GM12878 (cell line): ENCODE measurements at regions not wholly inside any gene's neighbourhood (a gene's known extent, or its start where the extent isn't known, plus 50 kb on each side); places are given as distances from the start of the nearest gene placed in this dataset.

Source experiments
- ATAC-seq: fragments of 200-7000 bp; cut with Tn5 transposase; 3 replicates; pipeline ENCODE4 v1.9.1; 2020; ENCODE audit warnings: mild to moderate bottlenecking, moderate library complexity
- BruUV-seq: library from RNA; stranded (reverse); fragments of 400-500 nt; replicated peaks from 2 replicates; lab custom pipeline; 2021; lab: Mats Ljungman, UMichigan
- CTCF ChIA-PET: fragments of 300-600 bp; sonication (Branson Sonifier 250); formaldehyde crosslinking; extraction: SDS; loops from one replicate; lab custom pipeline; 2021; ENCODE audit warnings: inconsistent platforms; lab: Yijun Ruan, JAX
- POLR2A ChIA-PET: fragments of 350-600 bp; formaldehyde crosslinking; extraction: SDS; loops from one replicate; lab custom pipeline; 2021; ENCODE audit warnings: inconsistent platforms; lab: Charles Lee
- RAD21 ChIA-PET: fragments of 300-600 bp; sonication (Branson Sonifier 250); formaldehyde crosslinking; loops from one replicate; lab custom pipeline; 2023; ENCODE audit warnings: antibody characterized with exemption; ENCODE audit not compliant: unreplicated experiment; lab: Charles Lee
- SMC1A ChIA-PET: fragments of 300-600 bp; sonication (Branson Sonifier 250); formaldehyde crosslinking; loops from one replicate; lab custom pipeline; 2023; ENCODE audit not compliant: unreplicated experiment, uncharacterized antibody; lab: Charles Lee
- DNase-seq: peaks from one replicate; pipeline ENCODE4 v3.0.0-alpha.2; 2011; ENCODE audit warnings: low read depth, low spot score
- FAIRE-seq: peaks from 3 replicates; lab custom pipeline; 2011; peaks lifted over from hg19 to GRCh38; lab: Jason Lieb, UNC
- H2AFZ ChIP-seq: 2 replicates; pipeline ENCODE4 v1.6.0; 2011; ENCODE audit warnings: low read depth, low read length, control low read depth; ENCODE audit not compliant: control insufficient read depth
- H3K27ac ChIP-seq: 2 replicates; pipeline ENCODE4 v1.5.1; 2011; ENCODE audit warnings: control low read depth; ENCODE audit not compliant: control insufficient read depth, insufficient read depth
- H3K27me3 ChIP-seq, 2 experiments: replicated peaks in 1 of 2; 2 replicates each; pipeline versions ENCODE4 v1.6.0 to v1.6.1; 2011; ENCODE audit warnings: low read length in 1 of 2; ENCODE audit not compliant: control insufficient read depth in 2 of 2, insufficient read depth in 2 of 2
- H3K36me3 ChIP-seq, 2 experiments: 2 replicates each; pipeline ENCODE4 v1.5.1; 2011; ENCODE audit warnings: low read length in 1 of 2; ENCODE audit not compliant: control insufficient read depth in 2 of 2, insufficient read depth in 2 of 2
- H3K4me1 ChIP-seq: 2 replicates; pipeline ENCODE4 v1.6.1; 2011; ENCODE audit warnings: mild to moderate bottlenecking, low read length, moderate library complexity, mixed read lengths; ENCODE audit not compliant: control insufficient read depth, insufficient read depth
- H3K4me2 ChIP-seq: 2 replicates; pipeline ENCODE4 v1.6.0; 2011; ENCODE audit warnings: control low read depth; ENCODE audit not compliant: control insufficient read depth, insufficient read depth
- H3K4me3 ChIP-seq: fragments of 200-600 bp; sonication (generic); 2 replicates; pipeline ENCODE4 v1.5.1; 2016
- H3K79me2 ChIP-seq: 2 replicates; pipeline ENCODE4 v1.6.0; 2011; ENCODE audit warnings: low read length; ENCODE audit not compliant: control insufficient read depth, insufficient read depth
- H3K9ac ChIP-seq: 2 replicates; pipeline ENCODE4 v1.8.0; 2011; ENCODE audit warnings: low read length, control low read depth, mixed read lengths; ENCODE audit not compliant: control insufficient read depth, insufficient read depth
- H3K9me3 ChIP-seq: replicated peaks from 3 replicates; pipeline ENCODE4 v1.5.1; 2011; ENCODE audit warnings: mild to moderate bottlenecking, low read length; ENCODE audit not compliant: control insufficient read depth, insufficient read depth
- H4K20me1 ChIP-seq: 2 replicates; pipeline ENCODE4 v1.6.0; 2011; ENCODE audit not compliant: control insufficient read depth, insufficient read depth
- ESRRA ChIP-seq: IDR thresholded peaks from 2 replicates; pipeline ENCODE4 v1.6.1; 2012; ENCODE audit warnings: mild to moderate bottlenecking, low read length, improper control_type of control experiment
- FOXM1 ChIP-seq: IDR thresholded peaks from 2 replicates; pipeline ENCODE4 v1.6.1; 2012; ENCODE audit warnings: low read depth, mild to moderate bottlenecking, inconsistent platforms, low read length, moderate library complexity
- HDAC2 ChIP-seq: fragments of 200-600 bp; sonication (generic); IDR thresholded peaks from 2 replicates; pipeline ENCODE4 v1.6.1; 2017
- MTA3 ChIP-seq: IDR thresholded peaks from 2 replicates; pipeline ENCODE4 v1.6.1; 2012; ENCODE audit warnings: low read length, inconsistent platforms, borderline replicate concordance
- MXI1 ChIP-seq: fragments of 150-350 bp; IDR thresholded peaks from 2 replicates; pipeline ENCODE4 v1.6.1; 2011; ENCODE audit warnings: low read depth, mild to moderate bottlenecking, inconsistent platforms, low read length, improper control_type of control experiment
- NBN ChIP-seq: fragments of 450-650 bp; IDR thresholded peaks from 2 replicates; pipeline ENCODE4 v1.6.1; 2016
- POLR2AphosphoS2 ChIP-seq: IDR thresholded peaks from 2 replicates; pipeline ENCODE4 v1.6.1; 2011; ENCODE audit warnings: low read depth, mild to moderate bottlenecking, low read length, improper control_type of control experiment, moderate library complexity
- RBBP5 ChIP-seq: fragments of 200-600 bp; sonication (generic); conservative IDR thresholded peaks from 2 replicates; pipeline ENCODE4 v1.6.1; 2016
- SMC3 ChIP-seq: IDR thresholded peaks from 2 replicates; pipeline ENCODE4 v1.6.1; 2011; ENCODE audit warnings: low read length, improper control_type of control experiment, borderline replicate concordance
- WGBS: methylation state at CpG from one replicate; pipeline ENCODE4 v1.1.6; 2016; ENCODE audit warnings: low lambda C conversion rate; ENCODE audit not compliant: insufficient replicate concordance, insufficient coverage; ENCODE audit errors: missing lambda C conversion rate; 5-methylcytosine and 5-hydroxymethylcytosine counted together
- in situ Hi-C: fragments of 300-500 bp; cut with MboI; formaldehyde crosslinking; loops from 9 replicates; pipeline ENCODE4 v1.14.3; 2018; ENCODE audit warnings: mixed read lengths
- intact Hi-C: fragments of 100-400 bp; cut with micrococcal nuclease; formaldehyde crosslinking; loops from one replicate; pipeline ENCODE4 v1.14.2; 2022; ENCODE audit not compliant: unreplicated experiment
- TF ChIP-seq, protein P1 (sequence below): fragments of 450-650 bp; IDR thresholded peaks from 2 replicates; pipeline ENCODE4 v1.6.1; 2017; ENCODE audit warnings: mild to moderate bottlenecking, low read depth, inconsistent platforms; ENCODE audit not compliant: poor library complexity, severe bottlenecking
- TF ChIP-seq, protein P2 (sequence below): fragments of 450-650 bp; conservative IDR thresholded peaks from 2 replicates; pipeline ENCODE4 v1.6.1; 2017; ENCODE audit warnings: mild to moderate bottlenecking, moderate library complexity
- TF ChIP-seq, protein P3 (sequence below): fragments of 450-650 bp; IDR thresholded peaks from 2 replicates; pipeline ENCODE4 v1.6.1; 2016; ENCODE audit warnings: mild to moderate bottlenecking, moderate library complexity, borderline replicate concordance

DNA sequence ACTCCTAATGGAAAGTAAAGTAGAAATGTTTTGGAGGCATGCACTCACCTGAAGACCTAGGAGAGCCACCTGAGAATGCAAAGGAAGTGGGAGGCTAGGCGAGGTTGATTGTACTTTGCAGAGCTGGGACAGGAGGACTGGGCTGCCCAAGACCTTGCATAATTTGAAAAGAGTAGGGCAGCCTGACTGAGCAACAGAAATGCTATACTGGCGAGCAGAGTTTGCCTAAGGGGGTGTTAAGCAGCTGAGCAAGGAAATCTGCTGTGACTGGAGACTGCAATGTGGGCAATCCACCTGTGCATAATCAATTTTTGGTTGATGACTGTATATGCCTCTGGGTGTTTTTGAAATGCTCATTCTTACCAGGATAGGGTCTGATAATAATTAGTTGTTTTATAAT lies 834.1 kb downstream of the TRHDE start (continued):
- TF ChIP-seq, protein P1, sequence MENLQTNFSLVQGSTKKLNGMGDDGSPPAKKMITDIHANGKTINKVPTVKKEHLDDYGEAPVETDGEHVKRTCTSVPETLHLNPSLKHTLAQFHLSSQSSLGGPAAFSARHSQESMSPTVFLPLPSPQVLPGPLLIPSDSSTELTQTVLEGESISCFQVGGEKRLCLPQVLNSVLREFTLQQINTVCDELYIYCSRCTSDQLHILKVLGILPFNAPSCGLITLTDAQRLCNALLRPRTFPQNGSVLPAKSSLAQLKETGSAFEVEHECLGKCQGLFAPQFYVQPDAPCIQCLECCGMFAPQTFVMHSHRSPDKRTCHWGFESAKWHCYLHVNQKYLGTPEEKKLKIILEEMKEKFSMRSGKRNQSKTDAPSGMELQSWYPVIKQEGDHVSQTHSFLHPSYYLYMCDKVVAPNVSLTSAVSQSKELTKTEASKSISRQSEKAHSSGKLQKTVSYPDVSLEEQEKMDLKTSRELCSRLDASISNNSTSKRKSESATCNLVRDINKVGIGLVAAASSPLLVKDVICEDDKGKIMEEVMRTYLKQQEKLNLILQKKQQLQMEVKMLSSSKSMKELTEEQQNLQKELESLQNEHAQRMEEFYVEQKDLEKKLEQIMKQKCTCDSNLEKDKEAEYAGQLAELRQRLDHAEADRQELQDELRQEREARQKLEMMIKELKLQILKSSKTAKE, result no peak
- TF ChIP-seq ESRRA, result no peak
- TF ChIP-seq, all 136 proteins: peak for 0

DNA sequence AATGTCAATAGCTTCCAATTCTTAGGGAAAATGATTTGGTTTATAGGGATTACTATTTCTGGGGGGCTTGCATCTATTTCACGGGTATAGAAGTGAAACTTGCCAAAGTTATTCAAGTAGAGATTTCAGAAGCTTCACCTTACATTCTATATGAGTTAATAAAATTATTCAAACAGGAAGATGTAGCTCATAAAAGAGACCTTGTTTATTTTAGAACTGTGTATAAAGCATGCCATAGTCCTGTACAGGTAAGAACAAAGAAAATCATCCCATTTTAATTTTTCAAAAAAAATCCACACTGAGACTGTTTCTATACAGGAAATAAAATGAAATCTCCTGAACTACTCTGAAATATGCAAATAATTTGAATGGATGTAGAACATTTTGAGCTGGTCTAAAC lies 834.7 kb downstream of the TRHDE start:
- CTCF ChIA-PET, result interaction anchor here (0.6 kb wide), 1 partner anchor 1291 kb away, joined by 3 read pairs; no protein-coding TSS in a partner anchor
- ATAC-seq (no peak), DNase-seq (no peak), FAIRE-seq (no peak)
- 0% methylated on average over 1 of the region's 1 CpG for WGBS
- Histone ChIP-seq H3K79me2 (no peaks in the 10 kb centered on the region), H3K27ac (no peak overlapping the region), H3K4me1 (no peaks in the 10 kb centered on the region), H3K4me3 (no peak overlapping the region), H3K4me2 (no peak overlapping the region), H4K20me1 (no peaks in the 10 kb centered on the region), H3K9ac (no peak overlapping the region), H3K9me3 (no peaks in the 10 kb centered on the region), H3K36me3 (no peaks in the 10 kb centered on the region), H3K27me3 (no peaks in the 10 kb centered on the region), H2AFZ (no peak overlapping the region)
- in situ Hi-C loops (no loop called here), intact Hi-C loops (no loop called here)
- BruUV-seq, result no TSS peak
- SMC1A ChIA-PET, result interaction anchor here (1.1 kb wide), 1 partner anchor 12 kb away, joined by 3 read pairs; no protein-coding TSS in a partner anchor
- TF ChIP-seq FOXM1 (no peak), RBBP5 (no peak), HDAC2 (no peak), NBN (no peak), SMC3 (no peak), POLR2AphosphoS2 (no peak), MTA3 (no peak), MXI1 (no peak)
- TF ChIP-seq, protein P2, sequence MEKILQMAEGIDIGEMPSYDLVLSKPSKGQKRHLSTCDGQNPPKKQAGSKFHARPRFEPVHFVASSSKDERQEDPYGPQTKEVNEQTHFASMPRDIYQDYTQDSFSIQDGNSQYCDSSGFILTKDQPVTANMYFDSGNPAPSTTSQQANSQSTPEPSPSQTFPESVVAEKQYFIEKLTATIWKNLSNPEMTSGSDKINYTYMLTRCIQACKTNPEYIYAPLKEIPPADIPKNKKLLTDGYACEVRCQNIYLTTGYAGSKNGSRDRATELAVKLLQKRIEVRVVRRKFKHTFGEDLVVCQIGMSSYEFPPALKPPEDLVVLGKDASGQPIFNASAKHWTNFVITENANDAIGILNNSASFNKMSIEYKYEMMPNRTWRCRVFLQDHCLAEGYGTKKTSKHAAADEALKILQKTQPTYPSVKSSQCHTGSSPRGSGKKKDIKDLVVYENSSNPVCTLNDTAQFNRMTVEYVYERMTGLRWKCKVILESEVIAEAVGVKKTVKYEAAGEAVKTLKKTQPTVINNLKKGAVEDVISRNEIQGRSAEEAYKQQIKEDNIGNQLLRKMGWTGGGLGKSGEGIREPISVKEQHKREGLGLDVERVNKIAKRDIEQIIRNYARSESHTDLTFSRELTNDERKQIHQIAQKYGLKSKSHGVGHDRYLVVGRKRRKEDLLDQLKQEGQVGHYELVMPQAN, result no peak
- TF ChIP-seq, protein P3, sequence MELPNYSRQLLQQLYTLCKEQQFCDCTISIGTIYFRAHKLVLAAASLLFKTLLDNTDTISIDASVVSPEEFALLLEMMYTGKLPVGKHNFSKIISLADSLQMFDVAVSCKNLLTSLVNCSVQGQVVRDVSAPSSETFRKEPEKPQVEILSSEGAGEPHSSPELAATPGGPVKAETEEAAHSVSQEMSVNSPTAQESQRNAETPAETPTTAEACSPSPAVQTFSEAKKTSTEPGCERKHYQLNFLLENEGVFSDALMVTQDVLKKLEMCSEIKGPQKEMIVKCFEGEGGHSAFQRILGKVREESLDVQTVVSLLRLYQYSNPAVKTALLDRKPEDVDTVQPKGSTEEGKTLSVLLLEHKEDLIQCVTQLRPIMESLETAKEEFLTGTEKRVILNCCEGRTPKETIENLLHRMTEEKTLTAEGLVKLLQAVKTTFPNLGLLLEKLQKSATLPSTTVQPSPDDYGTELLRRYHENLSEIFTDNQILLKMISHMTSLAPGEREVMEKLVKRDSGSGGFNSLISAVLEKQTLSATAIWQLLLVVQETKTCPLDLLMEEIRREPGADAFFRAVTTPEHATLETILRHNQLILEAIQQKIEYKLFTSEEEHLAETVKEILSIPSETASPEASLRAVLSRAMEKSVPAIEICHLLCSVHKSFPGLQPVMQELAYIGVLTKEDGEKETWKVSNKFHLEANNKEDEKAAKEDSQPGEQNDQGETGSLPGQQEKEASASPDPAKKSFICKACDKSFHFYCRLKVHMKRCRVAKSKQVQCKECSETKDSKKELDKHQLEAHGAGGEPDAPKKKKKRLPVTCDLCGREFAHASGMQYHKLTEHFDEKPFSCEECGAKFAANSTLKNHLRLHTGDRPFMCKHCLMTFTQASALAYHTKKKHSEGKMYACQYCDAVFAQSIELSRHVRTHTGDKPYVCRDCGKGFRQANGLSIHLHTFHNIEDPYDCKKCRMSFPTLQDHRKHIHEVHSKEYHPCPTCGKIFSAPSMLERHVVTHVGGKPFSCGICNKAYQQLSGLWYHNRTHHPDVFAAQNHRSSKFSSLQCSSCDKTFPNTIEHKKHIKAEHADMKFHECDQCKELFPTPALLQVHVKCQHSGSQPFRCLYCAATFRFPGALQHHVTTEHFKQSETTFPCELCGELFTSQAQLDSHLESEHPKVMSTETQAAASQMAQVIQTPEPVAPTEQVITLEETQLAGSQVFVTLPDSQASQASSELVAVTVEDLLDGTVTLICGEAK, result no peak
- POLR2A ChIA-PET, result no interaction called here
- RAD21 ChIA-PET, result no interaction called here
